ENCODE measurements at regions not wholly inside any gene's neighbourhood (a gene's known extent, or its start where the extent isn't known, plus 50 kb on each side); places are given as distances from the start of the nearest gene placed in this dataset.

- TF ChIP-seq CTCF (IDR thresholded peaks at IDR 0.05; ENCODE audit: low read depth, low read length) = no peak
- no peak for DNase-seq (ENCODE audit: low read depth in 2 of 2)
- no peak overlapping the region for H3K4me3 ChIP-seq (replicated peaks in 1 of 2; ENCODE audit: low read depth in 2 of 2, low read length in 2 of 2)
These were observed 75.3 kb upstream of the UQCRFS1 start for GRCh38 chr19:29288256-29288655.

- TF ChIP-seq CTCF (IDR thresholded peaks at IDR 0.05; ENCODE audit: low read depth, low read length) = no peak
- no peak overlapping the region for H3K4me3 ChIP-seq (replicated peaks in 1 of 2; ENCODE audit: low read depth in 2 of 2, low read length in 2 of 2)
- DNase-seq (ENCODE audit: low read depth in 2 of 2) = no peak
These were observed 76.1 kb upstream of the UQCRFS1 start for GRCh38 chr19:29289020-29289419.

GRCh38 chr19:29290853-29291252 lies 77.9 kb upstream of the UQCRFS1 start:
- DNase-seq (ENCODE audit: low read depth in 2 of 2) = no peak
- no peak overlapping the region for H3K4me3 ChIP-seq (replicated peaks in 1 of 2; ENCODE audit: low read depth in 2 of 2, low read length in 2 of 2)
- no peak for TF ChIP-seq CTCF (IDR thresholded peaks at IDR 0.05; ENCODE audit: low read depth, low read length)

- no peak for DNase-seq (ENCODE audit: low read depth in 2 of 2)
- H3K4me3 ChIP-seq (replicated peaks in 1 of 2; ENCODE audit: low read depth in 2 of 2, low read length in 2 of 2) = no peak overlapping the region
- no peak for TF ChIP-seq CTCF (IDR thresholded peaks at IDR 0.05; ENCODE audit: low read depth, low read length)
These were observed 79.2 kb upstream of the UQCRFS1 start for GRCh38 chr19:29292153-29292552.

GRCh38 chr19:29292562-29292961 lies 79.6 kb upstream of the UQCRFS1 start:
- no peak overlapping the region for H3K4me3 ChIP-seq (replicated peaks in 1 of 2; ENCODE audit: low read depth in 2 of 2, low read length in 2 of 2)
- DNase-seq (ENCODE audit: low read depth in 2 of 2) = no peak
- TF ChIP-seq CTCF (IDR thresholded peaks at IDR 0.05; ENCODE audit: low read depth, low read length) = no peak

- no peak for DNase-seq (ENCODE audit: low read depth in 2 of 2)
- H3K4me3 ChIP-seq (replicated peaks in 1 of 2; ENCODE audit: low read depth in 2 of 2, low read length in 2 of 2) = no peak overlapping the region
- TF ChIP-seq CTCF (IDR thresholded peaks at IDR 0.05; ENCODE audit: low read depth, low read length) = no peak
These were observed 80.3 kb upstream of the UQCRFS1 start for GRCh38 chr19:29293292-29293691.

- no peak for DNase-seq (ENCODE audit: low read depth in 2 of 2)
- no peak for TF ChIP-seq CTCF (IDR thresholded peaks at IDR 0.05; ENCODE audit: low read depth, low read length)
- H3K4me3 ChIP-seq (replicated peaks in 1 of 2; ENCODE audit: low read depth in 2 of 2, low read length in 2 of 2) = no peak overlapping the region
These were observed 80.9 kb upstream of the UQCRFS1 start for GRCh38 chr19:29293736-29294342.

Data from cardiac fibroblast (primary cell).